ENCODE measurements at regions not wholly inside any gene's neighbourhood (a gene's known extent, or its start where the extent isn't known, plus 50 kb on each side); places are given as distances from the start of the nearest gene placed in this dataset.
"Not testable (repeated sequence)": the region's sequence is repeated elsewhere in the genome, so short reads cannot be mapped to it uniquely, and the experiment has no call there.

GRCh38 chr18:12179029-12179428 is 75.1 kb upstream of the CIDEA start:
- not testable (repeated sequence) for FAIRE-seq

GRCh38 chr18:12179697-12180577 is 74.2 kb upstream of the CIDEA start:
- FAIRE-seq, result peak; percentile 56

More at GRCh38 chr18:12179029-12179428, 75.1 kb upstream of the CIDEA start:
- DNase-seq (ENCODE audit: extremely low spot score, insufficient read length, low read depth), result not testable (repeated sequence)

GRCh38 chr18:12198797-12199196 is 55.4 kb upstream of the CIDEA start:
- not testable (repeated sequence) for FAIRE-seq

More at GRCh38 chr18:12179697-12180577, 74.2 kb upstream of the CIDEA start:
- not testable (repeated sequence) for DNase-seq (ENCODE audit: extremely low spot score, insufficient read length, low read depth)

GRCh38 chr18:12200186-12200585 is 54.0 kb upstream of the CIDEA start:
- DNase-seq (ENCODE audit: extremely low spot score, insufficient read length, low read depth), result not testable (repeated sequence)

More at GRCh38 chr18:12198797-12199196, 55.4 kb upstream of the CIDEA start:
- not testable (repeated sequence) for DNase-seq (ENCODE audit: extremely low spot score, insufficient read length, low read depth)

More at GRCh38 chr18:12200186-12200585, 54.0 kb upstream of the CIDEA start:
- FAIRE-seq, result peak; percentile 92

Data from GM18507 (cell line).